Vagina (tissue), 2 donors: ENCODE measurements at regions not wholly inside any gene's neighbourhood (a gene's known extent, or its start where the extent isn't known, plus 50 kb on each side); places are given as distances from the start of the nearest gene placed in this dataset.

Experiments
- CTCF ChIP-seq, 3 experiments: fragments of 450-650 bp in 2 of 3; fragments of 200-600 bp in 1 of 3; sonication (generic) in 1 of 3; IDR thresholded peaks; one replicate each; pipeline ENCODE4 v1.5.1; 2017 to 2019; ENCODE audit warnings: antibody characterized with exemption in 3 of 3, mild to moderate bottlenecking in 2 of 3, moderate library complexity in 2 of 3
- POLR2A ChIP-seq, 2 donors: fragments of 450-650 bp; IDR thresholded peaks; one replicate each; pipeline ENCODE4 v1.6.1; 2017; ENCODE audit warnings: antibody characterized with exemption in 2 of 2, mild to moderate bottlenecking in 2 of 2, moderate library complexity in 2 of 2

GRCh38 chr9:88922091-88922490, 69.2 kb upstream of the S1PR3 start:
- no peak for TF ChIP-seq POLR2A (IDR thresholded peaks at IDR 0.05)
- TF ChIP-seq CTCF (IDR thresholded peaks at IDR 0.05): no peak
